ENCODE measurements at regions not wholly inside any gene's neighbourhood (a gene's known extent, or its start where the extent isn't known, plus 50 kb on each side); places are given as distances from the start of the nearest gene placed in this dataset.

DNA sequence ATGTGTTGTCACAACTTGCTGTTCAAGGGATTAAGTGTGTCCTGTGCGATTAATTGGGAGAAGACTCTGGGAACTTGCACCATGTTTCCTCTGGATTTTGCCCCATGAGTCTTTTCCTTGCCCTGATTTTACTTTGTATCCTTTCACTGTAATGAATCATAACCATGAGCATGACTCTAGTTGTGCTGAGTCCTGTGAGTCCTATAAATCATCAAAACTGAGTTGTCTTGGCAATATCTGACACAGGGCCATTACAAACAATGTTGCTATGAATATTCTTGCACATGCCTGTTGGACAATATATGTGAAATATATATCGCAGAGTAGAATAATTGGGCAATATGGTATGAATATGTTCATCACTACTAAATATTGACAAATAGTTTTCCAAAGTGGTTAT is 56.5 kb upstream of the COL5A2 start:
- TF ChIP-seq NR2F2 (IDR thresholded peaks at IDR 0.05) (no peak), FOXA1 (IDR thresholded peaks at IDR 0.05) (no peak), RXRA (IDR thresholded peaks at IDR 0.05) (no peak), TAF1 (conservative IDR thresholded peaks at IDR 0.05) (no peak), YY1 (IDR thresholded peaks at IDR 0.05) (no peak), HNF4A (conservative IDR thresholded peaks at IDR 0.05) (no peak), HNF4G (IDR thresholded peaks at IDR 0.05) (no peak), EGR1 (IDR thresholded peaks at IDR 0.05; ENCODE audit: low read depth in 2 of 2) (no peak), SP1 (IDR thresholded peaks at IDR 0.05) (no peak), FOXA2 (IDR thresholded peaks at IDR 0.05) (no peak), JUND (IDR thresholded peaks at IDR 0.05) (no peak), GABPA (IDR thresholded peaks at IDR 0.05 in 1 of 2, conservative IDR thresholded peaks at IDR 0.05 in 1 of 2) (no peak), RAD21 (IDR thresholded peaks at IDR 0.05) (no peak)
- TF ChIP-seq, protein P1, sequence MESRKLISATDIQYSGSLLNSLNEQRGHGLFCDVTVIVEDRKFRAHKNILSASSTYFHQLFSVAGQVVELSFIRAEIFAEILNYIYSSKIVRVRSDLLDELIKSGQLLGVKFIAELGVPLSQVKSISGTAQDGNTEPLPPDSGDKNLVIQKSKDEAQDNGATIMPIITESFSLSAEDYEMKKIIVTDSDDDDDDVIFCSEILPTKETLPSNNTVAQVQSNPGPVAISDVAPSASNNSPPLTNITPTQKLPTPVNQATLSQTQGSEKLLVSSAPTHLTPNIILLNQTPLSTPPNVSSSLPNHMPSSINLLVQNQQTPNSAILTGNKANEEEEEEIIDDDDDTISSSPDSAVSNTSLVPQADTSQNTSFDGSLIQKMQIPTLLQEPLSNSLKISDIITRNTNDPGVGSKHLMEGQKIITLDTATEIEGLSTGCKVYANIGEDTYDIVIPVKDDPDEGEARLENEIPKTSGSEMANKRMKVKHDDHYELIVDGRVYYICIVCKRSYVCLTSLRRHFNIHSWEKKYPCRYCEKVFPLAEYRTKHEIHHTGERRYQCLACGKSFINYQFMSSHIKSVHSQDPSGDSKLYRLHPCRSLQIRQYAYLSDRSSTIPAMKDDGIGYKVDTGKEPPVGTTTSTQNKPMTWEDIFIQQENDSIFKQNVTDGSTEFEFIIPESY (IDR thresholded peaks at IDR 0.05) = no peak
- TF ChIP-seq, protein P2, sequence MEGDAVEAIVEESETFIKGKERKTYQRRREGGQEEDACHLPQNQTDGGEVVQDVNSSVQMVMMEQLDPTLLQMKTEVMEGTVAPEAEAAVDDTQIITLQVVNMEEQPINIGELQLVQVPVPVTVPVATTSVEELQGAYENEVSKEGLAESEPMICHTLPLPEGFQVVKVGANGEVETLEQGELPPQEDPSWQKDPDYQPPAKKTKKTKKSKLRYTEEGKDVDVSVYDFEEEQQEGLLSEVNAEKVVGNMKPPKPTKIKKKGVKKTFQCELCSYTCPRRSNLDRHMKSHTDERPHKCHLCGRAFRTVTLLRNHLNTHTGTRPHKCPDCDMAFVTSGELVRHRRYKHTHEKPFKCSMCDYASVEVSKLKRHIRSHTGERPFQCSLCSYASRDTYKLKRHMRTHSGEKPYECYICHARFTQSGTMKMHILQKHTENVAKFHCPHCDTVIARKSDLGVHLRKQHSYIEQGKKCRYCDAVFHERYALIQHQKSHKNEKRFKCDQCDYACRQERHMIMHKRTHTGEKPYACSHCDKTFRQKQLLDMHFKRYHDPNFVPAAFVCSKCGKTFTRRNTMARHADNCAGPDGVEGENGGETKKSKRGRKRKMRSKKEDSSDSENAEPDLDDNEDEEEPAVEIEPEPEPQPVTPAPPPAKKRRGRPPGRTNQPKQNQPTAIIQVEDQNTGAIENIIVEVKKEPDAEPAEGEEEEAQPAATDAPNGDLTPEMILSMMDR (IDR thresholded peaks at IDR 0.05; ENCODE audit: low read depth, low read length, missing input control) = no peak
- TF ChIP-seq, protein P3, sequence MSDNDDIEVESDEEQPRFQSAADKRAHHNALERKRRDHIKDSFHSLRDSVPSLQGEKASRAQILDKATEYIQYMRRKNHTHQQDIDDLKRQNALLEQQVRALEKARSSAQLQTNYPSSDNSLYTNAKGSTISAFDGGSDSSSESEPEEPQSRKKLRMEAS (IDR thresholded peaks at IDR 0.05) = no peak
- TF ChIP-seq, protein P4, sequence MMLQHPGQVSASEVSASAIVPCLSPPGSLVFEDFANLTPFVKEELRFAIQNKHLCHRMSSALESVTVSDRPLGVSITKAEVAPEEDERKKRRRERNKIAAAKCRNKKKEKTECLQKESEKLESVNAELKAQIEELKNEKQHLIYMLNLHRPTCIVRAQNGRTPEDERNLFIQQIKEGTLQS (IDR thresholded peaks at IDR 0.05) = no peak
- TF ChIP-seq, protein P5, sequence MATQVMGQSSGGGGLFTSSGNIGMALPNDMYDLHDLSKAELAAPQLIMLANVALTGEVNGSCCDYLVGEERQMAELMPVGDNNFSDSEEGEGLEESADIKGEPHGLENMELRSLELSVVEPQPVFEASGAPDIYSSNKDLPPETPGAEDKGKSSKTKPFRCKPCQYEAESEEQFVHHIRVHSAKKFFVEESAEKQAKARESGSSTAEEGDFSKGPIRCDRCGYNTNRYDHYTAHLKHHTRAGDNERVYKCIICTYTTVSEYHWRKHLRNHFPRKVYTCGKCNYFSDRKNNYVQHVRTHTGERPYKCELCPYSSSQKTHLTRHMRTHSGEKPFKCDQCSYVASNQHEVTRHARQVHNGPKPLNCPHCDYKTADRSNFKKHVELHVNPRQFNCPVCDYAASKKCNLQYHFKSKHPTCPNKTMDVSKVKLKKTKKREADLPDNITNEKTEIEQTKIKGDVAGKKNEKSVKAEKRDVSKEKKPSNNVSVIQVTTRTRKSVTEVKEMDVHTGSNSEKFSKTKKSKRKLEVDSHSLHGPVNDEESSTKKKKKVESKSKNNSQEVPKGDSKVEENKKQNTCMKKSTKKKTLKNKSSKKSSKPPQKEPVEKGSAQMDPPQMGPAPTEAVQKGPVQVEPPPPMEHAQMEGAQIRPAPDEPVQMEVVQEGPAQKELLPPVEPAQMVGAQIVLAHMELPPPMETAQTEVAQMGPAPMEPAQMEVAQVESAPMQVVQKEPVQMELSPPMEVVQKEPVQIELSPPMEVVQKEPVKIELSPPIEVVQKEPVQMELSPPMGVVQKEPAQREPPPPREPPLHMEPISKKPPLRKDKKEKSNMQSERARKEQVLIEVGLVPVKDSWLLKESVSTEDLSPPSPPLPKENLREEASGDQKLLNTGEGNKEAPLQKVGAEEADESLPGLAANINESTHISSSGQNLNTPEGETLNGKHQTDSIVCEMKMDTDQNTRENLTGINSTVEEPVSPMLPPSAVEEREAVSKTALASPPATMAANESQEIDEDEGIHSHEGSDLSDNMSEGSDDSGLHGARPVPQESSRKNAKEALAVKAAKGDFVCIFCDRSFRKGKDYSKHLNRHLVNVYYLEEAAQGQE (IDR thresholded peaks at IDR 0.05) = no peak
- no peak overlapping the region for H3K9ac ChIP-seq (ENCODE audit: low read depth in 1 of 2, low read length in 2 of 2)
- no peaks in the 10 kb centered on the region for H3K4me1 ChIP-seq (ENCODE audit: control insufficient read depth in 4 of 4, insufficient read depth in 4 of 4, low read length in 3 of 4)
- DNase-seq (ENCODE audit: low spot score) = no peak
- no peaks in the 10 kb centered on the region for H3K27me3 ChIP-seq (ENCODE audit: control insufficient read depth in 4 of 4, insufficient read depth in 4 of 4, low read length in 3 of 4)
- H3K9me3 ChIP-seq (ENCODE audit: control insufficient read depth in 4 of 4, low read length in 3 of 4) = no peaks in the 10 kb centered on the region
- H3K36me3 ChIP-seq (ENCODE audit: control insufficient read depth in 4 of 4, insufficient read depth in 3 of 4, low read depth in 1 of 4, low read length in 3 of 4) = no peaks in the 10 kb centered on the region
- 98% methylated on average over 2 of the region's 2 CpGs for WGBS
- no peak overlapping the region for H3K4me3 ChIP-seq (ENCODE audit: low read depth in 1 of 3, low read length in 3 of 3)
- H3K27ac ChIP-seq (ENCODE audit: low read depth in 1 of 2, low read length in 2 of 2) = no peak overlapping the region

Measured in liver (tissue), 8 donors.